ENCODE measurements at regions not wholly inside any gene's neighbourhood (a gene's known extent, or its start where the extent isn't known, plus 50 kb on each side); places are given as distances from the start of the nearest gene placed in this dataset.

DNA sequence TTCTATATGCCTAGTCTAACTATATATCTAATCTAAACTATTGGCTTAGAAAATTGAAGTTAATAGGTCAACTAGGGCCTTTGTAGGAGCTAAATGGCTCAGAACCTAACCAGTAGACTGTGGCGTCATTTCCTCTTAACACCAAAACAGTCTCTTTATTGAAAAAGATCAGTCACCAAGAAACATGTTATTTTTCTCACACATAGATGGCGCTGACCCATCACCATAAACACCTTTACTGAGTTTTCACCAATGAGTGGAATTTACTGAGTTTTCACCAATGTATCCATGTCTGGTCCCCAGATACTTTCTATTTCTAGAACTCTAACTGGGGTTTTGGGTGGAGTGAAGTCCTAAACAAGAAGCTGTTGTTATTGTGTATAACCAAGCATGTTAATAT lies 636.0 kb downstream of the BCKDHB start:
- H3K9ac ChIP-seq (ENCODE audit: insufficient read depth in 1 of 2, low read length in 2 of 2) = no peak overlapping the region
- ATAC-seq (ENCODE audit: insufficient read depth, low FRiP score) (no peak), DNase-seq (peak; percentile 11 to 40 (median 29))
- H3K27me3 ChIP-seq (ENCODE audit: control insufficient read depth in 3 of 3, insufficient read depth in 3 of 3, low read length in 2 of 3) = no peaks in the 10 kb centered on the region
- WGBS, 2 donors = 34 to 35% methylated on average over 2 of the region's 2 CpGs
- H3K9me3 ChIP-seq (ENCODE audit: control insufficient read depth in 4 of 4, insufficient read depth in 3 of 4, low read length in 3 of 4) = no peaks in the 10 kb centered on the region
- no peak overlapping the region for H3K4me3 ChIP-seq
- no peak overlapping the region for H3K27ac ChIP-seq (ENCODE audit: low read depth in 1 of 2, low read length in 1 of 2)
- TF ChIP-seq, protein P1, sequence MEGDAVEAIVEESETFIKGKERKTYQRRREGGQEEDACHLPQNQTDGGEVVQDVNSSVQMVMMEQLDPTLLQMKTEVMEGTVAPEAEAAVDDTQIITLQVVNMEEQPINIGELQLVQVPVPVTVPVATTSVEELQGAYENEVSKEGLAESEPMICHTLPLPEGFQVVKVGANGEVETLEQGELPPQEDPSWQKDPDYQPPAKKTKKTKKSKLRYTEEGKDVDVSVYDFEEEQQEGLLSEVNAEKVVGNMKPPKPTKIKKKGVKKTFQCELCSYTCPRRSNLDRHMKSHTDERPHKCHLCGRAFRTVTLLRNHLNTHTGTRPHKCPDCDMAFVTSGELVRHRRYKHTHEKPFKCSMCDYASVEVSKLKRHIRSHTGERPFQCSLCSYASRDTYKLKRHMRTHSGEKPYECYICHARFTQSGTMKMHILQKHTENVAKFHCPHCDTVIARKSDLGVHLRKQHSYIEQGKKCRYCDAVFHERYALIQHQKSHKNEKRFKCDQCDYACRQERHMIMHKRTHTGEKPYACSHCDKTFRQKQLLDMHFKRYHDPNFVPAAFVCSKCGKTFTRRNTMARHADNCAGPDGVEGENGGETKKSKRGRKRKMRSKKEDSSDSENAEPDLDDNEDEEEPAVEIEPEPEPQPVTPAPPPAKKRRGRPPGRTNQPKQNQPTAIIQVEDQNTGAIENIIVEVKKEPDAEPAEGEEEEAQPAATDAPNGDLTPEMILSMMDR (IDR thresholded peaks at IDR 0.05; ENCODE audit: control extremely low read depth, extremely low read depth) = no peak
- no peaks in the 10 kb centered on the region for H3K4me1 ChIP-seq (ENCODE audit: control insufficient read depth in 5 of 5, insufficient read depth in 5 of 5, low read length in 5 of 5)
- no peaks in the 10 kb centered on the region for H3K36me3 ChIP-seq (ENCODE audit: control insufficient read depth in 4 of 4, insufficient read depth in 4 of 4, low read length in 4 of 4)

DNA sequence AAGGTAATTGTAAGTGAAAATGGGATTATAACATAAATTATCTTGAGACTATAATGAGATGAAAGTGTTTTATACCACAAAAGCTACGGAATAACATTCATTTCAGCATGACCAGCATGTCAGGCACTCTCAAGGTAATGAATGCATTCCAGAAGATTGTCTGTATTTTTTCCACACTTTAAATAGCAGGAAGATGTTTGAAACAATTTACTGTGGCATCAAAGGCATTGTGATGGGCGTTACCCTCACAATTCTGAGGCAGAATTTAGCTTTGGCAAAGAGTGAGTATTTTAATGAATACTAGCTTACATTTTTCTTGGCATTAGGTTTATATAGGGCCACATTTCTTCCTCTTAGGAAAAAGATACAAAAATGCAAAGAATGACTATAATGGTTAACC lies 627.2 kb downstream of the BCKDHB start:
- H3K27me3 ChIP-seq (ENCODE audit: control insufficient read depth in 3 of 3, insufficient read depth in 3 of 3, low read length in 2 of 3) = no peaks in the 10 kb centered on the region
- no peak overlapping the region for H3K27ac ChIP-seq (ENCODE audit: low read depth in 1 of 2, low read length in 1 of 2)
- no peak for ATAC-seq (ENCODE audit: insufficient read depth, low FRiP score)
- 74 to 76% methylated on average over 2 of the region's 2 CpGs for whole genome bisulfite sequencing, 2 donors
- TF ChIP-seq, protein P1 (IDR thresholded peaks at IDR 0.05; ENCODE audit: control extremely low read depth, extremely low read depth) = no peak
- no peaks in the 10 kb centered on the region for H3K4me1 ChIP-seq (ENCODE audit: control insufficient read depth in 5 of 5, insufficient read depth in 5 of 5, low read length in 5 of 5)
- no peak overlapping the region for H3K4me3 ChIP-seq
- no peak overlapping the region for H3K9ac ChIP-seq (ENCODE audit: insufficient read depth in 1 of 2, low read length in 2 of 2)
- H3K9me3 ChIP-seq (ENCODE audit: control insufficient read depth in 4 of 4, insufficient read depth in 3 of 4, low read length in 3 of 4) = no peaks in the 10 kb centered on the region
- H3K36me3 ChIP-seq (ENCODE audit: control insufficient read depth in 4 of 4, insufficient read depth in 4 of 4, low read length in 4 of 4) = no peaks in the 10 kb centered on the region
- DNase-seq = no peak

DNA sequence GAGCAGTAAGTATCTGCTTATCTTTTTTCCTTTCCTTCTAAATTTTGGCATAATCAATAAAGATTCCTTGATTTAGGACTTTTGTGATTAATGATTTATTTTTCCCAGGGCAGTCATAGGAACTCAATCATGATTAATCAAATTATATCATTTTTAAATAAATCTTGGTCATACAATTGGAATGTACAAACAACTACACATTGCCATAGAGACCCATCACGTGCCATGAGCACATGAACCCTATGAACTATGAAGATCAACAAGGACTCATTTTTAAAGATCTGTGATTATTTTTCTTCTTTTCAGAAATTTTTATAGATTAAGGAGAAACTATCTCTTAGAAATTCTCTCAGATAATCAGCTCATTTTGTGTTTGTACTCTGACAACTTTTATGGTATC lies 622.4 kb downstream of the BCKDHB start:
- Histone ChIP-seq H3K36me3 (ENCODE audit: control insufficient read depth in 4 of 4, insufficient read depth in 4 of 4, low read length in 4 of 4) (no peaks in the 10 kb centered on the region), H3K9me3 (ENCODE audit: control insufficient read depth in 4 of 4, insufficient read depth in 3 of 4, low read length in 3 of 4) (no peaks in the 10 kb centered on the region), H3K4me3 (no peak overlapping the region), H3K27ac (ENCODE audit: low read depth in 1 of 2, low read length in 1 of 2) (no peak overlapping the region), H3K9ac (ENCODE audit: insufficient read depth in 1 of 2, low read length in 2 of 2) (no peak overlapping the region), H3K4me1 (ENCODE audit: control insufficient read depth in 5 of 5, insufficient read depth in 5 of 5, low read length in 5 of 5) (no peaks in the 10 kb centered on the region), H3K27me3 (ENCODE audit: control insufficient read depth in 3 of 3, insufficient read depth in 3 of 3, low read length in 2 of 3) (no peaks in the 10 kb centered on the region)
- TF ChIP-seq, protein P1 (IDR thresholded peaks at IDR 0.05; ENCODE audit: control extremely low read depth, extremely low read depth) = no peak
- ATAC-seq (ENCODE audit: insufficient read depth, low FRiP score) = no peak
- 69 to 81% methylated on average over 1 of the region's 1 CpG for WGBS, 2 donors
- DNase-seq = no peak

DNA sequence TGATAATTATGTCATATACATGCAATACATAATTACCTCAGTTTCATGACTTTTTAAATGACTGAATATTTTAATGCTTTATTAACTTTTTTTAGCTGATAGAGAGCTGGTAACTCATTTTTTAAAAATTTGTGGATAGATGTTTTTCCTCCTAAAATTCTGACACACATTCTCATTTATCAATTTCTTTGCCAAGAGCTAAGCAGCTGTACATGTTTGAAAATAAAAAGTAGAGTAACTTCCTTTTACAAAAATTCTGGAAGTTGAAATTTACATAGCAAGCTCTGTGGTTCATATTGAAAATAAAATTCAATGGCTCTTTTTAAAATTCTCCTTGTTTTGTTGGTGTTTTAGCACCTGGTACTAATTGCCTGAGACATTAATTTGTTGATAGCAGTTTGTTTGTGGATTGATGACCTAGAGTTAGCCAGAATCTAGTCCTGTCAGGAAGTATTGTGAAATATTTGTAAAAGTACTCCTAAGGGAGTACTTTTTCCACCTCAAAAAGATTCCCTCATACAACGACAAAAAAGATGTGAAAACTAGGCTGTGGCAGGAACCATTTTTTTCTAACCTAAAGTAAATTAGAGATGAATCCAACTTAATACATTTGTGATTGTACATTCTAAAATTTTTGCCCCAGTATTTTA lies 621.8 kb downstream of the BCKDHB start:
- Histone ChIP-seq H3K9ac (ENCODE audit: insufficient read depth in 1 of 2, low read length in 2 of 2) (no peak overlapping the region), H3K4me1 (ENCODE audit: control insufficient read depth in 5 of 5, insufficient read depth in 5 of 5, low read length in 5 of 5) (no peaks in the 10 kb centered on the region), H3K27ac (ENCODE audit: low read depth in 1 of 2, low read length in 1 of 2) (no peak overlapping the region), H3K9me3 (ENCODE audit: control insufficient read depth in 4 of 4, insufficient read depth in 3 of 4, low read length in 3 of 4) (no peaks in the 10 kb centered on the region), H3K36me3 (ENCODE audit: control insufficient read depth in 4 of 4, insufficient read depth in 4 of 4, low read length in 4 of 4) (no peaks in the 10 kb centered on the region), H3K4me3 (no peak overlapping the region), H3K27me3 (ENCODE audit: control insufficient read depth in 3 of 3, insufficient read depth in 3 of 3, low read length in 2 of 3) (no peaks in the 10 kb centered on the region)
- 39 to 60% methylated on average over 1 of the region's 1 CpG for WGBS, 2 donors
- DNase-seq (no peak), ATAC-seq (ENCODE audit: insufficient read depth, low FRiP score) (no peak)
- TF ChIP-seq, protein P1 (IDR thresholded peaks at IDR 0.05; ENCODE audit: control extremely low read depth, extremely low read depth) = no peak

Data from lung (tissue), 11 donors.